SK-N-MC (cell line): ENCODE measurements at regions not wholly inside any gene's neighbourhood (a gene's known extent, or its start where the extent isn't known, plus 50 kb on each side); places are given as distances from the start of the nearest gene placed in this dataset.

Source experiments
- EZH2 ChIP-seq: fragments of 200-600 bp; sonication (generic); IDR thresholded peaks from one replicate; pipeline ENCODE4 v1.6.1; 2017; ENCODE audit warnings: antibody characterized with exemption
- POLR2AphosphoS5 ChIP-seq: IDR thresholded peaks from 2 replicates; pipeline ENCODE4 v1.6.1; 2012; ENCODE audit warnings: mild to moderate bottlenecking, low read depth, low read length, borderline replicate concordance

- TF ChIP-seq EZH2, result no peak
- no peak for TF ChIP-seq POLR2AphosphoS5
Observed at GRCh38 chr7:15916681-15917380, 230.3 kb upstream of the MEOX2 start.
